ENCODE measurements at regions not wholly inside any gene's neighbourhood (a gene's known extent, or its start where the extent isn't known, plus 50 kb on each side); places are given as distances from the start of the nearest gene placed in this dataset.

DNA sequence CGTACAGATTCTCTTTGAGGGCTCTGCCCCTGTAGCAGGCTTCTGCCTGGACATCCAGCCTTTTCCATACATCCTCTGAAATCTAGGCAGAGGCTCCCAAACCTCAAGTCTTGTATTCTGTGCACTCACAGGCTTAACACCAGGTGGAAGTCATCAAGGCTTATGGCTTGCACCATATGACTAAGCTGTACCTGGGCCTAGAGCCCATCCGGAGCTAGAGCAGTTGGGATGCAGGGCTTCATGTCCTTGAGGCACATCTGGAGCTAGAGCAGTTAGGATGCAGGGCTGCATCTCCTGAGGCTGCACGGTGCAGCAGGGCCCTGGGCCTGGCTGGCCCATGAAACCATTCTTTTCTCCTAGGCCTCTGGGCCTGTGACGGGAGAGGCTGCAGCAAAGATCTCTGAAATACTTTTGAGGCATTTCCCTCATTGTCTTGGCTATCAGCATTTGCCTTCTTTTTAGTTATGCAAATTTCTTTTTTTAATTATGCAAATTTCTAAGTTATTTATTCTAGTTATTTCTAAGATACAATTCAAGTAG is 98.7 kb downstream of the CD24 start:
- TF ChIP-seq RFX5 (IDR thresholded peaks at IDR 0.05; ENCODE audit: low read depth, low read length) (no peak), CREM (IDR thresholded peaks at IDR 0.05; ENCODE audit: low read depth) (no peak), PCBP2 (IDR thresholded peaks at IDR 0.05; ENCODE audit: low read depth, low read length, poor library complexity, severe bottlenecking) (no peak)

All from K562 (cell line).